Panc1 (cell line): ENCODE measurements at regions not wholly inside any gene's neighbourhood (a gene's known extent, or its start where the extent isn't known, plus 50 kb on each side); places are given as distances from the start of the nearest gene placed in this dataset.
"Not testable (repeated sequence)": the region's sequence is repeated elsewhere in the genome, so short reads cannot be mapped to it uniquely, and the experiment has no call there.

ENCODE experiments used
- CTCF ChIP-seq: fragments of 450-650 bp; IDR thresholded peaks from 2 replicates; pipeline ENCODE4 v1.5.1; 2017; ENCODE audit warnings: mild to moderate bottlenecking
- POLR2AphosphoS5 ChIP-seq: IDR thresholded peaks from 2 replicates; pipeline ENCODE4 v1.6.1; 2012; ENCODE audit warnings: mild to moderate bottlenecking, low read depth, low read length, moderate library complexity
- SIN3A ChIP-seq: IDR thresholded peaks from 2 replicates; pipeline ENCODE4 v1.6.1; 2012; ENCODE audit warnings: low read depth, mild to moderate bottlenecking, low read length, moderate library complexity, borderline replicate concordance; ENCODE audit not compliant: insufficient read depth
- TCF7L2 ChIP-seq: IDR thresholded peaks from 2 replicates; pipeline ENCODE4 v1.6.1; 2011; ENCODE audit warnings: mild to moderate bottlenecking, low read depth, low read length, inconsistent platforms
- TF ChIP-seq, protein P1 (sequence below), 2 experiments: IDR thresholded peaks; 2 replicates each; pipeline ENCODE4 v1.6.1; 2011 to 2012; ENCODE audit warnings: low read depth in 2 of 2, control low read depth in 1 of 2, low read length in 1 of 2, mild to moderate bottlenecking in 1 of 2, moderate library complexity in 1 of 2; ENCODE audit not compliant: insufficient read depth in 1 of 2

DNA sequence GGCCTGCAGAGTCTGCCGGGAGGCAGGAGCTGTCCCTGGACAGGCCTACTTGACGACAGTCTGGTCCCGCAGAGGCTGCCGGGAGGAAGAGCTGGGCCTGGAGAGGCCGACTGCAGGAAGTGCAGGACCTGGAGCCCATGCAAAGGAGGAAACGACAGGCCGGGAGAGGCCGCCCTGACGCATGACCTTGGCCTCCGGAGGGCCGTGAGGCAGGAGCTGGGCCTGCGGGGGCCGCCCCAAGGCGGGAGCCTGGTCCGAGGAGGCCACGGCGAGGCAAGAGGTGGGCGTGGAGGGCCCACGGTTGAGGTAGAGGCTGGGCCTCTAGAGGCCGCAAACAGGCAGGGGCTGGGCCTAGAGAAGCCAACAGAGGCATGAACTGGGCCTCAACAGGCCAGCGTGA is 317.3 kb downstream of the ZNF479 start:
- TF ChIP-seq POLR2AphosphoS5, CTCF, SIN3A, TCF7L2: not testable (repeated sequence)
- TF ChIP-seq, protein P1, sequence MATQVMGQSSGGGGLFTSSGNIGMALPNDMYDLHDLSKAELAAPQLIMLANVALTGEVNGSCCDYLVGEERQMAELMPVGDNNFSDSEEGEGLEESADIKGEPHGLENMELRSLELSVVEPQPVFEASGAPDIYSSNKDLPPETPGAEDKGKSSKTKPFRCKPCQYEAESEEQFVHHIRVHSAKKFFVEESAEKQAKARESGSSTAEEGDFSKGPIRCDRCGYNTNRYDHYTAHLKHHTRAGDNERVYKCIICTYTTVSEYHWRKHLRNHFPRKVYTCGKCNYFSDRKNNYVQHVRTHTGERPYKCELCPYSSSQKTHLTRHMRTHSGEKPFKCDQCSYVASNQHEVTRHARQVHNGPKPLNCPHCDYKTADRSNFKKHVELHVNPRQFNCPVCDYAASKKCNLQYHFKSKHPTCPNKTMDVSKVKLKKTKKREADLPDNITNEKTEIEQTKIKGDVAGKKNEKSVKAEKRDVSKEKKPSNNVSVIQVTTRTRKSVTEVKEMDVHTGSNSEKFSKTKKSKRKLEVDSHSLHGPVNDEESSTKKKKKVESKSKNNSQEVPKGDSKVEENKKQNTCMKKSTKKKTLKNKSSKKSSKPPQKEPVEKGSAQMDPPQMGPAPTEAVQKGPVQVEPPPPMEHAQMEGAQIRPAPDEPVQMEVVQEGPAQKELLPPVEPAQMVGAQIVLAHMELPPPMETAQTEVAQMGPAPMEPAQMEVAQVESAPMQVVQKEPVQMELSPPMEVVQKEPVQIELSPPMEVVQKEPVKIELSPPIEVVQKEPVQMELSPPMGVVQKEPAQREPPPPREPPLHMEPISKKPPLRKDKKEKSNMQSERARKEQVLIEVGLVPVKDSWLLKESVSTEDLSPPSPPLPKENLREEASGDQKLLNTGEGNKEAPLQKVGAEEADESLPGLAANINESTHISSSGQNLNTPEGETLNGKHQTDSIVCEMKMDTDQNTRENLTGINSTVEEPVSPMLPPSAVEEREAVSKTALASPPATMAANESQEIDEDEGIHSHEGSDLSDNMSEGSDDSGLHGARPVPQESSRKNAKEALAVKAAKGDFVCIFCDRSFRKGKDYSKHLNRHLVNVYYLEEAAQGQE (IDR thresholded peaks at IDR 0.05; ENCODE audit: insufficient read depth in 1 of 2, low read depth in 2 of 2, low read length in 1 of 2), result not testable (repeated sequence)
